HFF-Myc (cell line): ENCODE measurements at regions not wholly inside any gene's neighbourhood (a gene's known extent, or its start where the extent isn't known, plus 50 kb on each side); places are given as distances from the start of the nearest gene placed in this dataset.

Source experiments
- DNase-seq: peaks from one replicate; pipeline ENCODE4 v3.0.0-alpha.2; 2011; ENCODE audit warnings: low read depth; ENCODE audit errors: extremely low read depth
- H3K4me3 ChIP-seq: replicated peaks from 2 replicates; pipeline ENCODE4 v1.5.1; 2011; ENCODE audit warnings: low read depth, mild to moderate bottlenecking, control low read depth, low read length
- CTCF ChIP-seq: IDR thresholded peaks from 2 replicates; pipeline ENCODE4 v1.5.1; 2012; ENCODE audit warnings: mild to moderate bottlenecking, low read depth, low read length, control low read depth; ENCODE audit errors: missing control alignments

- no peak overlapping the region for H3K4me3 ChIP-seq
- DNase-seq, result no peak
- no peak for TF ChIP-seq CTCF
Observed at GRCh38 chr20:60326821-60327220, 368.6 kb downstream of the CDH26 start.

GRCh38 chr20:60327971-60328660 lies 369.9 kb downstream of the CDH26 start:
- no peak for TF ChIP-seq CTCF
- no peak overlapping the region for H3K4me3 ChIP-seq
- no peak for DNase-seq

GRCh38 chr20:60330461-60330860 lies 372.2 kb downstream of the CDH26 start:
- no peak for DNase-seq
- TF ChIP-seq CTCF, result no peak

GRCh38 chr20:60331688-60332300 lies 373.6 kb downstream of the CDH26 start:
- no peak for DNase-seq
- H3K4me3 ChIP-seq, result no peak overlapping the region
- TF ChIP-seq CTCF, result no peak

More at GRCh38 chr20:60330461-60330860, 372.2 kb downstream of the CDH26 start:
- H3K4me3 ChIP-seq, result no peak overlapping the region

GRCh38 chr20:60332523-60332922 lies 374.3 kb downstream of the CDH26 start:
- no peak overlapping the region for H3K4me3 ChIP-seq
- TF ChIP-seq CTCF, result no peak
- DNase-seq, result no peak

- H3K4me3 ChIP-seq, result no peak overlapping the region
- DNase-seq, result no peak
- TF ChIP-seq CTCF, result no peak
Observed at GRCh38 chr20:60334911-60335310, 376.7 kb downstream of the CDH26 start.

GRCh38 chr20:60338556-60338955 lies 380.3 kb downstream of the CDH26 start:
- TF ChIP-seq CTCF, result no peak
- DNase-seq, result no peak
- no peak overlapping the region for H3K4me3 ChIP-seq
